ENCODE measurements at regions not wholly inside any gene's neighbourhood (a gene's known extent, or its start where the extent isn't known, plus 50 kb on each side); places are given as distances from the start of the nearest gene placed in this dataset.

DNA sequence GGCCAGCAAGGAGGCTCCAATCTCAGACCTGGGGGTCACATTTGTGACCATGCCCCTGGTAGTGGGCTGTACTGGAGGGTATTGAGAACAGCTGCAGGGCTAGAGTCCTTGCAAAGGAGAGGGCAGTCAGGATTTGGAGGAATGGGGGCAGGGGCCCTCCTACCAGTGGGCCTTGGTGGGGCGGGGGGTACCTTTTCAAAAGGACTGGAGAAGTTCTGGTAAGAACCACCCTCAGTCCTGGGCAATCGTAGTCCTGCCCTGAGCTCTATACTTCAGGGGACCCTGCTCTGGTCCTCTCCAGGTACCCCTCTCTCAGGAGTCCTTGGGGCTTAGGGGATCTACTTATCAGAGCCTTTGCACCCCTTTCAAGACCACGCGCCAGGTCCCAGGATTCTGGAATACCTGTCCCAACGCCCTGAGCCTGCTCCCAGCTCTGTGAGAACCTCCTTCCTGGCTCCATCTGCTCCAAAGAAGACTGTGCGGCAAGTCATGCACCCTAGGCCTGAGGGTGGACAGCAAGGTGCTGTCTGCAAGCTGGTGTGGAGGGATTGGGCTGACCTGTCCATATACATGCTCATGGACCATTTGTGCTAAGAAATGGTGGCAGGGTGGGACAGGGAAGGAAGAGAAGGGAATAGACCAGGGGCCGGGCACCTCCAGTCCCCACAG lies 134.1 kb upstream of the EEPD1 start:
- Mint-ChIP-seq H3K36me3 (no peaks in the 10 kb centered on the region), H3K4me1 (no peaks in the 10 kb centered on the region), H3K27me3 (ENCODE audit: insufficient read depth, low read depth) (peaks cover 4% of the 10 kb centered on the region), H3K27ac (no peak overlapping the region), H3K4me3 (no peak overlapping the region), H3K9me3 (no peaks in the 10 kb centered on the region)
- TF ChIP-seq EZH2phosphoT487 (IDR thresholded peaks at IDR 0.05) (no peak), EZH2 (IDR thresholded peaks at IDR 0.05) (no peak)
- TF ChIP-seq, protein P1, sequence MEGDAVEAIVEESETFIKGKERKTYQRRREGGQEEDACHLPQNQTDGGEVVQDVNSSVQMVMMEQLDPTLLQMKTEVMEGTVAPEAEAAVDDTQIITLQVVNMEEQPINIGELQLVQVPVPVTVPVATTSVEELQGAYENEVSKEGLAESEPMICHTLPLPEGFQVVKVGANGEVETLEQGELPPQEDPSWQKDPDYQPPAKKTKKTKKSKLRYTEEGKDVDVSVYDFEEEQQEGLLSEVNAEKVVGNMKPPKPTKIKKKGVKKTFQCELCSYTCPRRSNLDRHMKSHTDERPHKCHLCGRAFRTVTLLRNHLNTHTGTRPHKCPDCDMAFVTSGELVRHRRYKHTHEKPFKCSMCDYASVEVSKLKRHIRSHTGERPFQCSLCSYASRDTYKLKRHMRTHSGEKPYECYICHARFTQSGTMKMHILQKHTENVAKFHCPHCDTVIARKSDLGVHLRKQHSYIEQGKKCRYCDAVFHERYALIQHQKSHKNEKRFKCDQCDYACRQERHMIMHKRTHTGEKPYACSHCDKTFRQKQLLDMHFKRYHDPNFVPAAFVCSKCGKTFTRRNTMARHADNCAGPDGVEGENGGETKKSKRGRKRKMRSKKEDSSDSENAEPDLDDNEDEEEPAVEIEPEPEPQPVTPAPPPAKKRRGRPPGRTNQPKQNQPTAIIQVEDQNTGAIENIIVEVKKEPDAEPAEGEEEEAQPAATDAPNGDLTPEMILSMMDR (IDR thresholded peaks at IDR 0.05) = no peak
- Histone ChIP-seq H3K9me3 (ENCODE audit: low read depth) (no peaks in the 10 kb centered on the region), H3K27ac (no peak overlapping the region), H4K20me1 (ENCODE audit: low read depth) (no peaks in the 10 kb centered on the region), H3K4me3 (no peak overlapping the region), H3K4me1 (no peaks in the 10 kb centered on the region), H3K79me2 (ENCODE audit: low read depth) (no peaks in the 10 kb centered on the region), H3K4me2 (no peak overlapping the region), H3K36me3 (no peaks in the 10 kb centered on the region), H2AFZ (replicated peaks) (no peak overlapping the region), H3K9ac (no peak overlapping the region), H3K27me3 (no peaks in the 10 kb centered on the region), H3F3A (ENCODE audit: low read depth) (no peaks in the 10 kb centered on the region)
- no peak for DNase-seq (ENCODE audit: low spot score)

DNA sequence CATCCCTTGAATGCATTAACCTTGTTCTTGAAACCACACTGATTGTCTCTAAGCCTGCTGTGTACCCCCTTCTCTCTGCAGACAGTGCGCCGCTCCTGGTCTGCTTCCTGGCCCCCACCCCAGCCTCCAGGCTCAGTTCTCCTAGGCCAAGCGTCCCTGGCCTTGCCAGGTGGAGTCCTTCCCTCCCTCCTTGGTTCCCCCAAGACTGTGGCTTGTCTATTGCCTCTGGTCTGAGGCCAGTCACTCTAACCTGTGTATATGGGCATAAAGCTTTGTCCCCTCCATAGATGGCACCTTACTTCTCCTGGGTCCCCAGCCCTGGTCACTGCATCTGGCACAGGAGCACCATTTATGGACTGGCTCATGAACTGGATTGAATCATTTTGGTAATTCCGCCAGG lies 133.5 kb upstream of the EEPD1 start:
- Histone ChIP-seq H3K27ac (no peak overlapping the region), H3K27me3 (no peaks in the 10 kb centered on the region), H3K9me3 (ENCODE audit: low read depth) (no peaks in the 10 kb centered on the region), H3K4me1 (no peaks in the 10 kb centered on the region), H3K36me3 (no peaks in the 10 kb centered on the region), H3K79me2 (ENCODE audit: low read depth) (no peaks in the 10 kb centered on the region), H3F3A (ENCODE audit: low read depth) (no peaks in the 10 kb centered on the region), H2AFZ (replicated peaks) (no peak overlapping the region), H4K20me1 (ENCODE audit: low read depth) (no peaks in the 10 kb centered on the region), H3K4me3 (no peak overlapping the region), H3K4me2 (no peak overlapping the region), H3K9ac (no peak overlapping the region)
- Mint-ChIP-seq H3K9me3 (no peaks in the 10 kb centered on the region), H3K27ac (no peak overlapping the region), H3K4me3 (no peak overlapping the region), H3K4me1 (no peaks in the 10 kb centered on the region), H3K36me3 (no peaks in the 10 kb centered on the region), H3K27me3 (ENCODE audit: insufficient read depth, low read depth) (peaks cover 3% of the 10 kb centered on the region)
- DNase-seq (ENCODE audit: low spot score) = no peak
- TF ChIP-seq, protein P1 (IDR thresholded peaks at IDR 0.05) = no peak

DNA sequence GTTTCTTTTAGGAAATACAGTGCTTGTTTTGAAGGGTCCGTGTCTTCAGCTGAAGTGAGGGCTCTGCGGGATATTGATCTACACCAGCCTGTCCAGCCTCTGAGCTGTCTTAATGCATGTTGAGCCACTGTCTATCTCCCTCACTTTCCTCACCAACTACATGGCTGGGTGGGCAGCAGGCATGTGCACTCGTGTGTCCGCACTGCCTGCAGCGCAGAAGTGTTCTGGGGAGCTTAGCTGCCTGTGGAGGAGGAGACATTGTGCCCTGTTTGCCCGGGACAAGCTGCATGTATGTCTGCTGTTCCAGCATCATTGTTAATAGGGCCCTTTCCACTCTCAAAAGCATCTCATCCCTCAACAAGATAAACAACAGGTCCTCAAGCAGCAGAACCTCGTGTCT lies 133.1 kb upstream of the EEPD1 start:
- no peaks in the 10 kb centered on the region for H3K27me3 ChIP-seq
- H3K4me1 ChIP-seq = peaks cover 2% of the 10 kb centered on the region
- no peak overlapping the region for H3K27ac ChIP-seq
- Mint-ChIP-seq H3K4me3 (no peak overlapping the region), H3K9me3 (no peaks in the 10 kb centered on the region), H3K4me1 (no peaks in the 10 kb centered on the region), H3K36me3 (no peaks in the 10 kb centered on the region), H3K27me3 (ENCODE audit: insufficient read depth, low read depth) (peaks cover 3% of the 10 kb centered on the region), H3K27ac (no peak overlapping the region)
- H3K4me3 ChIP-seq = no peak overlapping the region
- no peak overlapping the region for H3K9ac ChIP-seq
- TF ChIP-seq, protein P1 (IDR thresholded peaks at IDR 0.05) = no peak
- no peak for TF ChIP-seq EZH2 (IDR thresholded peaks at IDR 0.05)
- no peak overlapping the region for H2AFZ ChIP-seq (replicated peaks)
- no peaks in the 10 kb centered on the region for H3K36me3 ChIP-seq
- no peaks in the 10 kb centered on the region for H3K79me2 ChIP-seq (ENCODE audit: low read depth)
- H4K20me1 ChIP-seq (ENCODE audit: low read depth) = no peaks in the 10 kb centered on the region
- no peak overlapping the region for H3K4me2 ChIP-seq
- DNase-seq (ENCODE audit: low spot score) = no peak
- no peaks in the 10 kb centered on the region for H3K9me3 ChIP-seq (ENCODE audit: low read depth)
- no peaks in the 10 kb centered on the region for H3F3A ChIP-seq (ENCODE audit: low read depth)

Measured in neural progenitor cell (in vitro differentiated cells).